ENCODE measurements at regions not wholly inside any gene's neighbourhood (a gene's known extent, or its start where the extent isn't known, plus 50 kb on each side); places are given as distances from the start of the nearest gene placed in this dataset.

GRCh38 chr13:21946964-21947363 lies 276.1 kb downstream of the FGF9 start:
- H3K27me3 ChIP-seq (ENCODE audit: control insufficient read depth, insufficient read depth, low read length): no peaks in the 10 kb centered on the region
- ATAC-seq (no peak), DNase-seq (ENCODE audit: low read depth, low spot score) (no peak)
- BruUV-seq (replicated peaks): no TSS peak
- TF ChIP-seq SIN3A (IDR thresholded peaks at IDR 0.05; ENCODE audit: borderline replicate concordance, insufficient read depth, low read depth, low read length): no peak
- TF ChIP-seq REST (IDR thresholded peaks at IDR 0.05; ENCODE audit: insufficient read depth in 1 of 2, low read depth in 2 of 2, low read length in 1 of 2): no peak
- TF ChIP-seq CTCF (IDR thresholded peaks at IDR 0.05): no peak
- no peak for TF ChIP-seq POLR2AphosphoS5 (IDR thresholded peaks at IDR 0.05; ENCODE audit: low read depth, low read length)
- no peak for TF ChIP-seq TCF7L2 (IDR thresholded peaks at IDR 0.05; ENCODE audit: low read depth, low read length)
- CTCF ChIA-PET: no interaction called here
- H3K4me3 ChIP-seq (ENCODE audit: low read depth in 2 of 2, low read length in 2 of 2): no peak overlapping the region
- H3K9me3 ChIP-seq (ENCODE audit: control insufficient read depth, insufficient read depth, low read depth, low read length): no peaks in the 10 kb centered on the region
- no peaks in the 10 kb centered on the region for H3K36me3 ChIP-seq (ENCODE audit: control insufficient read depth, insufficient read depth, low read length)
- intact Hi-C loops (cut with micrococcal nuclease; ENCODE audit: unreplicated experiment): no loop called here
- H3K27ac ChIP-seq (ENCODE audit: low read length): no peak overlapping the region
- no peaks in the 10 kb centered on the region for H3K4me1 ChIP-seq (ENCODE audit: control insufficient read depth, insufficient read depth, low read length)
- POLR2A ChIA-PET: no interaction called here
- in situ Hi-C loops (cut with HindIII; ENCODE audit: low pct_unique_long_range_greater_than_20kb, low sequenced_read_pairs): no loop called here

- intact Hi-C loops (cut with micrococcal nuclease; ENCODE audit: unreplicated experiment) (no loop called here), in situ Hi-C loops (cut with HindIII; ENCODE audit: low pct_unique_long_range_greater_than_20kb, low sequenced_read_pairs) (no loop called here)
- Histone ChIP-seq H3K27me3 (ENCODE audit: control insufficient read depth, insufficient read depth, low read length) (no peaks in the 10 kb centered on the region), H3K9me3 (ENCODE audit: control insufficient read depth, insufficient read depth, low read depth, low read length) (no peaks in the 10 kb centered on the region), H3K36me3 (ENCODE audit: control insufficient read depth, insufficient read depth, low read length) (no peaks in the 10 kb centered on the region), H3K4me1 (ENCODE audit: control insufficient read depth, insufficient read depth, low read length) (no peaks in the 10 kb centered on the region), H3K4me3 (ENCODE audit: low read depth in 2 of 2, low read length in 2 of 2) (no peak overlapping the region), H3K27ac (ENCODE audit: low read length) (no peak overlapping the region)
- BruUV-seq (replicated peaks): no TSS peak
- POLR2A ChIA-PET: no interaction called here
- DNase-seq (ENCODE audit: low read depth, low spot score): no peak
- TF ChIP-seq REST (IDR thresholded peaks at IDR 0.05; ENCODE audit: insufficient read depth in 1 of 2, low read depth in 2 of 2, low read length in 1 of 2) (no peak), SIN3A (IDR thresholded peaks at IDR 0.05; ENCODE audit: borderline replicate concordance, insufficient read depth, low read depth, low read length) (no peak), CTCF (IDR thresholded peaks at IDR 0.05) (no peak), TCF7L2 (IDR thresholded peaks at IDR 0.05; ENCODE audit: low read depth, low read length) (no peak), POLR2AphosphoS5 (IDR thresholded peaks at IDR 0.05; ENCODE audit: low read depth, low read length) (no peak)
- no peak for ATAC-seq
- CTCF ChIA-PET: no interaction called here
Measured at GRCh38 chr13:21948769-21949474, 278.0 kb downstream of the FGF9 start.
